Naive B cell (primary cell): ENCODE measurements at regions not wholly inside any gene's neighbourhood (a gene's known extent, or its start where the extent isn't known, plus 50 kb on each side); places are given as distances from the start of the nearest gene placed in this dataset.
A peak's percentile ranks its signal among the peaks of the same experiment; 100 is the strongest.

Experiments used
- ATAC-seq, 2 donors: fragments of 150-1000 bp; cut with Tn5 transposase; 2 replicates each; pipeline ENCODE4 v1.10.0; 2021; ENCODE audit warnings: low read depth in 2 of 2, mild to moderate bottlenecking in 2 of 2, moderate library complexity in 2 of 2
- DNase-seq: peaks from one replicate; pipeline ENCODE4 v3.0.0; 2022
- H3K27ac Mint-ChIP-seq, 6 donors: one replicate each; pipeline ENCODE4 v1.8.0; 2020 to 2022; ENCODE audit warnings: mild to moderate bottlenecking in 6 of 6, mixed read lengths in 6 of 6, moderate library complexity in 5 of 6, inconsistent platforms in 2 of 6
- H3K27me3 Mint-ChIP-seq, 3 donors: one replicate each; pipeline ENCODE4 v1.8.0; 2021 to 2022; ENCODE audit warnings: mixed read lengths in 3 of 3, mild to moderate bottlenecking in 1 of 3
- H3K36me3 Mint-ChIP-seq, 2 donors: one replicate each; pipeline ENCODE4 v1.8.0; 2020 to 2022; ENCODE audit warnings: mixed read lengths in 2 of 2, inconsistent platforms in 1 of 2, mild to moderate bottlenecking in 1 of 2
- H3K4me1 Mint-ChIP-seq, 3 donors: one replicate each; pipeline ENCODE4 v1.8.0; 2020 to 2022; ENCODE audit warnings: mixed read lengths in 3 of 3, inconsistent platforms in 1 of 3, mild to moderate bottlenecking in 1 of 3, moderate library complexity in 1 of 3
- H3K4me3 Mint-ChIP-seq, 8 donors: one replicate each; pipeline ENCODE4 v1.8.0; 2020 to 2022; ENCODE audit warnings: mild to moderate bottlenecking in 8 of 8, mixed read lengths in 8 of 8, moderate library complexity in 8 of 8, inconsistent platforms in 2 of 8
- H3K9me3 Mint-ChIP-seq, 7 donors: one replicate each; pipeline ENCODE4 v1.8.0; 2020 to 2022; ENCODE audit warnings: mixed read lengths in 7 of 7, mild to moderate bottlenecking in 5 of 7, inconsistent platforms in 2 of 7, moderate library complexity in 1 of 7

GRCh38 chr10:24086296-24087086 is 122.4 kb upstream of the KIAA1217 start:
- H3K36me3 Mint-ChIP-seq: no peaks in the 10 kb centered on the region
- no peaks in the 10 kb centered on the region for H3K4me1 Mint-ChIP-seq
- ATAC-seq: no peak
- H3K4me3 Mint-ChIP-seq: no peak overlapping the region
- peaks cover 0 to 13% (median 2%) of the 10 kb centered on the region in 7 donors for H3K9me3 Mint-ChIP-seq
- H3K27me3 Mint-ChIP-seq: no peaks in the 10 kb centered on the region
- H3K27ac Mint-ChIP-seq: peak overlapping the region in 1 of 6 donors; percentile 15
- DNase-seq: no peak

GRCh38 chr10:24091256-24091655 is 117.7 kb upstream of the KIAA1217 start:
- ATAC-seq (no peak), DNase-seq (no peak)
- Mint-ChIP-seq H3K27ac (no peak overlapping the region), H3K4me1 (no peaks in the 10 kb centered on the region), H3K27me3 (peaks cover 0 to 5% (median 0%) of the 10 kb centered on the region in 3 donors), H3K4me3 (no peak overlapping the region), H3K36me3 (peaks cover 0 to 7% of the 10 kb centered on the region in 2 donors), H3K9me3 (peaks cover 2 to 18% (median 6%) of the 10 kb centered on the region in 7 donors)

GRCh38 chr10:24096281-24096680 is 112.7 kb upstream of the KIAA1217 start:
- DNase-seq (no peak), ATAC-seq (no peak)
- Mint-ChIP-seq H3K36me3 (peaks cover 0 to 7% of the 10 kb centered on the region in 2 donors), H3K4me3 (no peak overlapping the region), H3K9me3 (peaks cover 0 to 19% (median 7%) of the 10 kb centered on the region in 7 donors), H3K4me1 (no peaks in the 10 kb centered on the region), H3K27me3 (peaks cover 0 to 5% (median 0%) of the 10 kb centered on the region in 3 donors), H3K27ac (peak overlapping the region in 1 of 6 donors; percentile 24)

GRCh38 chr10:24097751-24098207 is 111.2 kb upstream of the KIAA1217 start:
- DNase-seq (no peak), ATAC-seq (no peak)
- peaks cover 0 to 14% (median 7%) of the 10 kb centered on the region in 7 donors for H3K9me3 Mint-ChIP-seq
- H3K27me3 Mint-ChIP-seq: peaks cover 0 to 5% (median 0%) of the 10 kb centered on the region in 3 donors
- no peak overlapping the region for H3K27ac Mint-ChIP-seq
- H3K4me1 Mint-ChIP-seq: no peaks in the 10 kb centered on the region
- peaks cover 0 to 7% of the 10 kb centered on the region in 2 donors for H3K36me3 Mint-ChIP-seq
- H3K4me3 Mint-ChIP-seq: no peak overlapping the region

GRCh38 chr10:24104895-24105294 is 104.0 kb upstream of the KIAA1217 start:
- no peaks in the 10 kb centered on the region for H3K4me1 Mint-ChIP-seq
- no peaks in the 10 kb centered on the region for H3K36me3 Mint-ChIP-seq
- DNase-seq (no peak), ATAC-seq (no peak)
- no peak overlapping the region for H3K27ac Mint-ChIP-seq
- peaks cover 0 to 19% (median 6%) of the 10 kb centered on the region in 7 donors for H3K9me3 Mint-ChIP-seq
- H3K27me3 Mint-ChIP-seq: no peaks in the 10 kb centered on the region
- H3K4me3 Mint-ChIP-seq: no peak overlapping the region

- DNase-seq: no peak
Observed at GRCh38 chr10:24113901-24114300, 95.0 kb upstream of the KIAA1217 start.

GRCh38 chr10:24114556-24114955 is 94.4 kb upstream of the KIAA1217 start:
- ATAC-seq (no peak), DNase-seq (no peak)
- H3K9me3 Mint-ChIP-seq: peaks cover 0 to 8% (median 3%) of the 10 kb centered on the region in 7 donors
- H3K4me1 Mint-ChIP-seq: no peaks in the 10 kb centered on the region
- no peak overlapping the region for H3K27ac Mint-ChIP-seq
- no peak overlapping the region for H3K4me3 Mint-ChIP-seq
- no peaks in the 10 kb centered on the region for H3K36me3 Mint-ChIP-seq
- no peaks in the 10 kb centered on the region for H3K27me3 Mint-ChIP-seq

More at GRCh38 chr10:24113901-24114300, 95.0 kb upstream of the KIAA1217 start:
- Mint-ChIP-seq H3K27ac (no peak overlapping the region), H3K9me3 (peaks cover 0 to 11% (median 3%) of the 10 kb centered on the region in 7 donors), H3K4me3 (no peak overlapping the region), H3K36me3 (no peaks in the 10 kb centered on the region), H3K4me1 (no peaks in the 10 kb centered on the region), H3K27me3 (no peaks in the 10 kb centered on the region)
- no peak for ATAC-seq

- H3K9me3 Mint-ChIP-seq: peaks cover 0 to 8% (median 3%) of the 10 kb centered on the region in 7 donors
- no peak overlapping the region for H3K4me3 Mint-ChIP-seq
- H3K36me3 Mint-ChIP-seq: no peaks in the 10 kb centered on the region
- H3K27me3 Mint-ChIP-seq: no peaks in the 10 kb centered on the region
- no peak overlapping the region for H3K27ac Mint-ChIP-seq
- DNase-seq: no peak
- ATAC-seq: no peak
- no peaks in the 10 kb centered on the region for H3K4me1 Mint-ChIP-seq
Observed at GRCh38 chr10:24115403-24115802, 93.5 kb upstream of the KIAA1217 start.

GRCh38 chr10:24118246-24118645 is 90.7 kb upstream of the KIAA1217 start:
- Mint-ChIP-seq H3K9me3 (peaks cover 0 to 8% (median 2%) of the 10 kb centered on the region in 7 donors), H3K4me3 (no peak overlapping the region), H3K27ac (no peak overlapping the region), H3K36me3 (no peaks in the 10 kb centered on the region), H3K27me3 (no peaks in the 10 kb centered on the region), H3K4me1 (no peaks in the 10 kb centered on the region)
- no peak for DNase-seq
- ATAC-seq: no peak

- DNase-seq (no peak), ATAC-seq (no peak)
- Mint-ChIP-seq H3K36me3 (no peaks in the 10 kb centered on the region), H3K9me3 (peaks cover 0 to 8% (median 2%) of the 10 kb centered on the region in 7 donors), H3K27me3 (no peaks in the 10 kb centered on the region), H3K4me3 (peak overlapping the region in 1 of 8 donors; percentile 75), H3K27ac (no peak overlapping the region), H3K4me1 (no peaks in the 10 kb centered on the region)
Observed at GRCh38 chr10:24119896-24120295, 89.0 kb upstream of the KIAA1217 start.

- peaks cover 0 to 8% (median 2%) of the 10 kb centered on the region in 7 donors for H3K9me3 Mint-ChIP-seq
- no peaks in the 10 kb centered on the region for H3K36me3 Mint-ChIP-seq
- no peak for ATAC-seq
Observed at GRCh38 chr10:24120646-24121045, 88.3 kb upstream of the KIAA1217 start.

GRCh38 chr10:24127516-24127915 is 81.4 kb upstream of the KIAA1217 start:
- Mint-ChIP-seq H3K36me3 (no peaks in the 10 kb centered on the region), H3K27ac (no peak overlapping the region), H3K4me3 (no peak overlapping the region), H3K9me3 (peaks cover 0 to 2% (median 0%) of the 10 kb centered on the region in 7 donors), H3K4me1 (no peaks in the 10 kb centered on the region), H3K27me3 (peaks cover 0 to 6% (median 0%) of the 10 kb centered on the region in 3 donors)
- ATAC-seq (no peak), DNase-seq (no peak)

More at GRCh38 chr10:24120646-24121045, 88.3 kb upstream of the KIAA1217 start:
- H3K27me3 Mint-ChIP-seq: no peaks in the 10 kb centered on the region
- DNase-seq: no peak
- no peaks in the 10 kb centered on the region for H3K4me1 Mint-ChIP-seq
- H3K27ac Mint-ChIP-seq: no peak overlapping the region
- H3K4me3 Mint-ChIP-seq: no peak overlapping the region

- H3K36me3 Mint-ChIP-seq: no peaks in the 10 kb centered on the region
- no peaks in the 10 kb centered on the region for H3K4me1 Mint-ChIP-seq
- ATAC-seq: no peak
- peaks cover 0 to 5% (median 0%) of the 10 kb centered on the region in 7 donors for H3K9me3 Mint-ChIP-seq
- H3K4me3 Mint-ChIP-seq: no peak overlapping the region
- H3K27ac Mint-ChIP-seq: no peak overlapping the region
- DNase-seq: no peak
- peaks cover 0 to 6% (median 0%) of the 10 kb centered on the region in 3 donors for H3K27me3 Mint-ChIP-seq
Observed at GRCh38 chr10:24128066-24128730, 80.7 kb upstream of the KIAA1217 start.

GRCh38 chr10:24132741-24133140 is 76.2 kb upstream of the KIAA1217 start:
- no peaks in the 10 kb centered on the region for H3K36me3 Mint-ChIP-seq
- H3K27ac Mint-ChIP-seq: no peak overlapping the region
- H3K9me3 Mint-ChIP-seq: peaks cover 0 to 8% (median 3%) of the 10 kb centered on the region in 7 donors
- H3K4me3 Mint-ChIP-seq: no peak overlapping the region
- peaks cover 0 to 6% (median 0%) of the 10 kb centered on the region in 3 donors for H3K27me3 Mint-ChIP-seq
- no peak for ATAC-seq
- no peaks in the 10 kb centered on the region for H3K4me1 Mint-ChIP-seq
- DNase-seq: no peak
